ENCODE measurements at regions not wholly inside any gene's neighbourhood (a gene's known extent, or its start where the extent isn't known, plus 50 kb on each side); places are given as distances from the start of the nearest gene placed in this dataset.

GRCh38 chr10:100672199-100672598 lies 73.2 kb upstream of the PAX2 start:
- DNase-seq (ENCODE audit: low spot score): no peak
- no peak for TF ChIP-seq CTCF (IDR thresholded peaks at IDR 0.05; ENCODE audit: extremely low read depth, insufficient read depth, missing control alignments)
- in situ Hi-C loops (cut with MboI; ENCODE audit: low pct_unique_long_range_greater_than_20kb, low sequenced_read_pairs, unreplicated experiment): no loop called here

GRCh38 chr10:100677290-100677945 lies 68.0 kb upstream of the PAX2 start:
- DNase-seq (ENCODE audit: low spot score): no peak
- TF ChIP-seq CTCF (IDR thresholded peaks at IDR 0.05; ENCODE audit: extremely low read depth, insufficient read depth, missing control alignments): no peak
- in situ Hi-C loops (cut with MboI; ENCODE audit: low pct_unique_long_range_greater_than_20kb, low sequenced_read_pairs, unreplicated experiment): no loop called here

GRCh38 chr10:100679327-100679726 lies 66.1 kb upstream of the PAX2 start:
- TF ChIP-seq CTCF (IDR thresholded peaks at IDR 0.05; ENCODE audit: extremely low read depth, insufficient read depth, missing control alignments): no peak
- no peak for DNase-seq (ENCODE audit: low spot score)
- in situ Hi-C loops (cut with MboI; ENCODE audit: low pct_unique_long_range_greater_than_20kb, low sequenced_read_pairs, unreplicated experiment): no loop called here

- in situ Hi-C loops (cut with MboI; ENCODE audit: low pct_unique_long_range_greater_than_20kb, low sequenced_read_pairs, unreplicated experiment): no loop called here
- DNase-seq (ENCODE audit: low spot score): no peak
- no peak for TF ChIP-seq CTCF (IDR thresholded peaks at IDR 0.05; ENCODE audit: extremely low read depth, insufficient read depth, missing control alignments)
Observed at GRCh38 chr10:100683004-100683403, 62.4 kb upstream of the PAX2 start.

GRCh38 chr10:100683545-100684300 lies 61.7 kb upstream of the PAX2 start:
- in situ Hi-C loops (cut with MboI; ENCODE audit: low pct_unique_long_range_greater_than_20kb, low sequenced_read_pairs, unreplicated experiment): no loop called here
- no peak for DNase-seq (ENCODE audit: low spot score)
- no peak for TF ChIP-seq CTCF (IDR thresholded peaks at IDR 0.05; ENCODE audit: extremely low read depth, insufficient read depth, missing control alignments)

- no peak for TF ChIP-seq CTCF (IDR thresholded peaks at IDR 0.05; ENCODE audit: extremely low read depth, insufficient read depth, missing control alignments)
- in situ Hi-C loops (cut with MboI; ENCODE audit: low pct_unique_long_range_greater_than_20kb, low sequenced_read_pairs, unreplicated experiment): no loop called here
- DNase-seq (ENCODE audit: low spot score): no peak
Observed at GRCh38 chr10:100684688-100685235, 60.6 kb upstream of the PAX2 start.

All from GM13977 (cell line).